Testis (tissue), 2 donors: ENCODE measurements at regions not wholly inside any gene's neighbourhood (a gene's known extent, or its start where the extent isn't known, plus 50 kb on each side); places are given as distances from the start of the nearest gene placed in this dataset.

Source experiments
- CTCF ChIP-seq, 3 experiments: fragments of 450-650 bp in 2 of 3; fragments of 200-600 bp in 1 of 3; sonication (generic) in 1 of 3; IDR thresholded peaks; one replicate each; pipeline ENCODE4 v1.5.1; 2016 to 2019; ENCODE audit warnings: antibody characterized with exemption in 3 of 3, mild to moderate bottlenecking in 2 of 3, moderate library complexity in 1 of 3
- POLR2A ChIP-seq: fragments of 450-650 bp; IDR thresholded peaks from one replicate; pipeline ENCODE4 v1.6.1; 2017; ENCODE audit warnings: antibody characterized with exemption, mild to moderate bottlenecking, moderate library complexity

DNA sequence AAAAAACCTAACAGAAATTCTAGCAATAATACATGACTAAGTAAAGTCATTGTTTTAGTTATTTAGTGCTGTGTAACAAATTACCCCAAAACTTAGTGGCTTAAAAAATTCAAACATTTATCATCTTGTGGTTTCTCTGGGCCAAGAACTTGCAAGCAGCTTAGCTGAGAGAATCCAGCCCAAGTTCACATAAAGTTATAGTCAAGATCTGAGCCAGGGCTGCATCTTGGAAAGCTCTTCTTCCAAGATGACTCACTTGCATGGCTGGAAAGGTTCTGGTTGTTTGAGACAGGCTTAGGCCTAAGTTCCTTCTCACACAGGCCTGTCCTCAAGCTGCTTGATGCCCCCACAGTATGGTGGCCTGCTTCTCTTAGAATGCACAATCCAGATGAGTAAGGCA lies 217.8 kb upstream of the TSHZ2 start:
- TF ChIP-seq POLR2A (no peak), CTCF (IDR thresholded peaks at IDR 0.05) (no peak)
